Stimulated activated effector memory CD8-positive, alpha-beta T cell treated with anti-CD3 and anti-CD28 coated beads, Interleukin-12 subunit alpha, Interleukin-12 subunit beta, amount 100 ng/mL, for 72 hours (primary cell): ENCODE measurements at regions not wholly inside any gene's neighbourhood (a gene's known extent, or its start where the extent isn't known, plus 50 kb on each side); places are given as distances from the start of the nearest gene placed in this dataset.

Experiments
- ATAC-seq: fragments of 150-1000 bp; cut with Tn5 transposase; 2 replicates; pipeline ENCODE4 v1.10.0; 2021
- DNase-seq, 2 donors: peaks; one replicate each; pipeline ENCODE4 v3.0.0; 2021 to 2022; ENCODE audit warnings: low spot score in 2 of 2
- H3K27ac Mint-ChIP-seq: one replicate; pipeline ENCODE4 v1.8.0; 2022; ENCODE audit warnings: mild to moderate bottlenecking, mixed read lengths
- H3K36me3 Mint-ChIP-seq: one replicate; pipeline ENCODE4 v1.8.0; 2022; ENCODE audit warnings: mild to moderate bottlenecking, mixed read lengths
- H3K4me1 Mint-ChIP-seq: one replicate; pipeline ENCODE4 v1.8.0; 2022; ENCODE audit warnings: mixed read lengths
- H3K4me3 Mint-ChIP-seq: one replicate; pipeline ENCODE4 v1.8.0; 2022; ENCODE audit warnings: mild to moderate bottlenecking, mixed read lengths
- H3K9me3 Mint-ChIP-seq: one replicate; pipeline ENCODE4 v1.8.0; 2022; ENCODE audit warnings: mixed read lengths

- Mint-ChIP-seq H3K4me3 (no peak overlapping the region), H3K4me1 (no peaks in the 10 kb centered on the region), H3K36me3 (no peaks in the 10 kb centered on the region), H3K27ac (no peak overlapping the region), H3K9me3 (peaks cover 4% of the 10 kb centered on the region)
- no peak for ATAC-seq
- no peak for DNase-seq
These were observed 197.5 kb upstream of the FOXA2 start for GRCh38 chr20:22781869-22782268.

DNA sequence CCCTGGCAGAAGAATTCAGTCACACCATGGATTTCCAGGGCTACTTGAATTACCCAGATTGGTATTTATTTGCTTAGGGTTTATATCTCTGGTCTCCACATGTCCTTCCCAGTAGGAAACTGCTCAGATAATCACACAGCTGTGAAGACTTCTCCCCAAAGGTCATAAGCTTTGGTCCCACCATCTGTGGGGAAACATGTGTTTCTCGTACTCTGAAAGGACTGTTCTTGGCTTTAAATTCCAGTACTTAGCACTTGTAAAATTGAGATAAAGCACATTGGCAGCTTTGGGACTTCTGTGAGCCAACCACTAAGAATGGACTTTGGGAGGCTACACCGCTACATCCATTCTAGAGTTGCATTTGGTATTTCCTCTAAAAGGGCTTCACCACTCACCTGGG lies 205.3 kb upstream of the FOXA2 start:
- no peaks in the 10 kb centered on the region for H3K4me1 Mint-ChIP-seq
- H3K9me3 Mint-ChIP-seq, result peaks cover 8% of the 10 kb centered on the region
- H3K27ac Mint-ChIP-seq, result no peak overlapping the region
- DNase-seq, result no peak
- H3K4me3 Mint-ChIP-seq, result no peak overlapping the region
- no peak for ATAC-seq
- H3K36me3 Mint-ChIP-seq, result no peaks in the 10 kb centered on the region

DNA sequence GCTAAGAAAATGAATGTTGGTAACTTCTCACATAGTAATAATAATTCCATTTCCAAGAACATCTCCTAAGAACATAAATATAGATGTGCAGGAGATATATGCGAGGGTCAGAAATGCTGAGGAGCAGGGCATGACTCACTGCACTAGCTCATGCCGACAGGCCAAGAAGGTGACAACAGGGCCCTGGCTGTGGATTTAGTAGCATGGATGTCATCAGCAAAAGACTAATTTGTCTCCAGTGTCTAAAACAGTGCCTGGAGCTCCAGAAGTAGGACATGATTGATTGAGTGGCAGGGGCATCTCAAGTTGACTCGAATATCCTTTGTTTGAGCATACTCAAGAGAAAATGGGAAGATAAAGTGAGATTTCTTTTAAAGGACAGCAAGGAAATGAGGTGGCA lies 207.0 kb upstream of the FOXA2 start:
- ATAC-seq (no peak), DNase-seq (no peak)
- Mint-ChIP-seq H3K27ac (no peak overlapping the region), H3K36me3 (no peaks in the 10 kb centered on the region), H3K9me3 (peaks cover 8% of the 10 kb centered on the region), H3K4me1 (no peaks in the 10 kb centered on the region), H3K4me3 (no peak overlapping the region)

- peaks cover 9% of the 10 kb centered on the region for H3K9me3 Mint-ChIP-seq
These were observed 207.6 kb upstream of the FOXA2 start for GRCh38 chr20:22791877-22792525.

GRCh38 chr20:22794200-22794599 lies 209.8 kb upstream of the FOXA2 start:
- H3K4me1 Mint-ChIP-seq, result no peaks in the 10 kb centered on the region
- no peak overlapping the region for H3K27ac Mint-ChIP-seq
- peaks cover 14% of the 10 kb centered on the region for H3K9me3 Mint-ChIP-seq
- no peaks in the 10 kb centered on the region for H3K36me3 Mint-ChIP-seq
- no peak for DNase-seq
- no peak for ATAC-seq
- H3K4me3 Mint-ChIP-seq, result no peak overlapping the region

More at GRCh38 chr20:22791877-22792525, 207.6 kb upstream of the FOXA2 start:
- H3K4me3 Mint-ChIP-seq, result no peak overlapping the region
- no peaks in the 10 kb centered on the region for H3K4me1 Mint-ChIP-seq
- DNase-seq (no peak), ATAC-seq (no peak)
- H3K36me3 Mint-ChIP-seq, result no peaks in the 10 kb centered on the region
- no peak overlapping the region for H3K27ac Mint-ChIP-seq

DNA sequence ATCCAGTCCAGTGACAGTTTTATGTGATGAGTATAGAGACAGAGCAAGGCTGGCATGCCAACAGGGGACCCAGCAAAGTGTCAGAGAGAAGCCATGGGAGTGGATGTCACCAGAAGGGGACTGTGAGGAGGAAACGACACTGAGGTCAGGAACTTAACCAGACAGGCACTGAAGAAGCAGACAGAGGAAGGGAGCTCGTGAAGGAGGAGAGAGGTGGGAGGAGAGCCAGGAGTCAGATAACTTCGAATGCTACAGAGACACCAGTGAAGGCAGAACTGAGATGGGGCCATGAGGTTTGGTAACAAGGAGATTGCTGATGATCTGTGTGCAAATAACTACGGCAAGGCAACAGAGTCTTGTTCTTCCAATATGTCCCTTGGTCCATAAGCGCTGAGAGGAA lies 211.1 kb upstream of the FOXA2 start:
- DNase-seq (no peak), ATAC-seq (no peak)
- peaks cover 16% of the 10 kb centered on the region for H3K9me3 Mint-ChIP-seq
- no peak overlapping the region for H3K4me3 Mint-ChIP-seq
- H3K36me3 Mint-ChIP-seq, result no peaks in the 10 kb centered on the region
- H3K4me1 Mint-ChIP-seq, result no peaks in the 10 kb centered on the region
- no peak overlapping the region for H3K27ac Mint-ChIP-seq

DNA sequence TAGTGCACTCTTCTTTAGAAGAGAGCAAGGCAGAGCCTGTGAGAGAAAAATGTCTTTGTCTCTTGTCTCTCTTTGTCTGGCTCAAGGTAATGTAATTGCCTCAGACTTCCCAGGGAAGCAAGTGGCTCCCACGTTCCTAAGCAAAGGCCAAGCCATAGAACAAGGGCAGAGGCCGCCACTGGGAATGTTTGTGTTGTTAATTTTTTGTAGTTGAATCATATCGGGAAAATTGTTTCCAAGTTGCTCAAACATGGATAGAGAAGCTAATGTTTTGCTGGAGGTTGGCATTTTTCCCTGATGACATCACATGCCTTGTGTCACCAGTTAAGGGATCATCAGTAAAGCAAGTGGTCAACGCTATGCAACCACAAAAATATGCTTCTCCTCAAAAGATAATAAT lies 211.5 kb upstream of the FOXA2 start:
- no peak overlapping the region for H3K4me3 Mint-ChIP-seq
- H3K4me1 Mint-ChIP-seq, result no peaks in the 10 kb centered on the region
- no peaks in the 10 kb centered on the region for H3K36me3 Mint-ChIP-seq
- ATAC-seq (no peak), DNase-seq (no peak)
- peaks cover 17% of the 10 kb centered on the region for H3K9me3 Mint-ChIP-seq
- no peak overlapping the region for H3K27ac Mint-ChIP-seq

- no peak overlapping the region for H3K27ac Mint-ChIP-seq
- no peaks in the 10 kb centered on the region for H3K36me3 Mint-ChIP-seq
- H3K4me3 Mint-ChIP-seq, result no peak overlapping the region
- no peaks in the 10 kb centered on the region for H3K4me1 Mint-ChIP-seq
- DNase-seq, result no peak
- H3K9me3 Mint-ChIP-seq, result peaks cover 17% of the 10 kb centered on the region
- ATAC-seq, result no peak
These were observed 212.2 kb upstream of the FOXA2 start for GRCh38 chr20:22796469-22797077.

GRCh38 chr20:22797103-22797502 lies 212.7 kb upstream of the FOXA2 start:
- ATAC-seq (no peak), DNase-seq (no peak)
- H3K4me3 Mint-ChIP-seq, result no peak overlapping the region
- no peaks in the 10 kb centered on the region for H3K4me1 Mint-ChIP-seq
- peaks cover 17% of the 10 kb centered on the region for H3K9me3 Mint-ChIP-seq
- H3K36me3 Mint-ChIP-seq, result no peaks in the 10 kb centered on the region
- no peak overlapping the region for H3K27ac Mint-ChIP-seq

GRCh38 chr20:22799687-22800086 lies 215.3 kb upstream of the FOXA2 start:
- DNase-seq (no peak), ATAC-seq (no peak)
- H3K4me3 Mint-ChIP-seq, result no peak overlapping the region
- no peak overlapping the region for H3K27ac Mint-ChIP-seq
- H3K9me3 Mint-ChIP-seq, result peaks cover 17% of the 10 kb centered on the region
- no peaks in the 10 kb centered on the region for H3K4me1 Mint-ChIP-seq
- H3K36me3 Mint-ChIP-seq, result no peaks in the 10 kb centered on the region

GRCh38 chr20:22800129-22800528 lies 215.8 kb upstream of the FOXA2 start:
- DNase-seq (no peak), ATAC-seq (no peak)
- H3K4me1 Mint-ChIP-seq, result no peaks in the 10 kb centered on the region
- H3K9me3 Mint-ChIP-seq, result peaks cover 17% of the 10 kb centered on the region
- no peak overlapping the region for H3K4me3 Mint-ChIP-seq
- no peaks in the 10 kb centered on the region for H3K36me3 Mint-ChIP-seq
- H3K27ac Mint-ChIP-seq, result no peak overlapping the region

DNA sequence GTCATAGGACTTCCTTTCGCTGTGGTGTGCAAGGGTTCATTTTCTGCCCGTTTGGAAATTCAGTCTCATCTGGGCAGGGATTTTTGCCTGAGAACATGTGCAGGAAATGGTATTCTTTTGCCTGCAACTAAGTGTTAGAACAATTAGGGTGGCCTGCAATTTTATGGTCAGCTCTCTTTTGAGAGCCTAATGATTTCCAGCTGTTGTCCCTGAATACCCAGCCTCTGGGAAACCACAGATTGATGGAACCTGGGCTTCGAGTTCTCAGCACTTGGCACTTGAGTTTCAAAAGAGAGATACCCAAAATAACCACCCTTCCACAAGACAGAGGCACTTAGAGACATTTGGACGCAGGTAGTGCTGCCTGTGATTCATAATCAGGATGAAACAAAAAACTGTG lies 217.2 kb upstream of the FOXA2 start:
- H3K36me3 Mint-ChIP-seq, result no peaks in the 10 kb centered on the region
- peaks cover 14% of the 10 kb centered on the region for H3K9me3 Mint-ChIP-seq
- H3K4me3 Mint-ChIP-seq, result no peak overlapping the region
- DNase-seq, result no peak
- no peaks in the 10 kb centered on the region for H3K4me1 Mint-ChIP-seq
- no peak overlapping the region for H3K27ac Mint-ChIP-seq
- ATAC-seq, result no peak

DNA sequence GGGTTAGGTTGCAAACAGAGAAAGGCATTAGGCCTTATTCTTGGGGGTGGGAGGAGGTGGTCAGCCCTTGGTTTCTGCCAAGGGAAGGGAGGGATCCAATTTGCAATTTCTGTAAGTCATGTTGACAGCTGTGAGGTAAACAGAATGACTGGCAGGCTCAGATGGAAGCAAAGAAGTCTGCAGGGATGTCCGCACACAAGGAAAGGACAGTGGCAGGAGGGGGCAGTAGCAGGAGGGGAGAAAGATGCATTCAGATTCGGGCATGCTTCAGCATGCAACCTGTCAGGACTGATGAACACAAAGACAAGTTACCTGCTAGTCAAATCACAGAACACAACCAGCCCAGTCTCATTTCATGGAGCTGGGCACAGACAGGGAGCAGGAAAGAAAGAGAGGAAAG lies 217.9 kb upstream of the FOXA2 start:
- H3K4me1 Mint-ChIP-seq, result no peaks in the 10 kb centered on the region
- H3K36me3 Mint-ChIP-seq, result no peaks in the 10 kb centered on the region
- DNase-seq, result no peak
- peaks cover 10% of the 10 kb centered on the region for H3K9me3 Mint-ChIP-seq
- no peak overlapping the region for H3K4me3 Mint-ChIP-seq
- no peak overlapping the region for H3K27ac Mint-ChIP-seq
- no peak for ATAC-seq

DNA sequence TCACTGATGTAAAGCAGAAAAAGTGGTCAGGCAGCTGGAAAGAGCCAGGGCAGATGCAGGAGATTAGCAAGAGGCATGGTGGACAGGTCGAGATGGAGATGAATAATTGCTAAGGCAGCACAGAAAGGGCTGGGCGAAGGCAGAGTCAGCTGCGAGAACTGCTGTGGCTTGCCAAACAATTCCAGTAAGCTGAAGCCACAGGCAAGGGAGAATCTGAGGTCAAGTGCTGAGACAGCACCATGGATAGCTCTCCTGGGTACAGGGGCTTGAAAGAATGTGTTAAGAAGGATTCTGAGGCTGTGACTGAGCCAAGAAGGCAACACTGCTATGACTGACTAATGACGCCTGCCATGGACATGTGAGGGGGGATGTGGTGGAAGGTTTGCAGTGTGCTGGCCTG lies 220.8 kb upstream of the FOXA2 start:
- DNase-seq (no peak), ATAC-seq (no peak)
- Mint-ChIP-seq H3K4me3 (no peak overlapping the region), H3K4me1 (no peaks in the 10 kb centered on the region), H3K36me3 (no peaks in the 10 kb centered on the region), H3K9me3 (peaks cover 11% of the 10 kb centered on the region), H3K27ac (no peak overlapping the region)

DNA sequence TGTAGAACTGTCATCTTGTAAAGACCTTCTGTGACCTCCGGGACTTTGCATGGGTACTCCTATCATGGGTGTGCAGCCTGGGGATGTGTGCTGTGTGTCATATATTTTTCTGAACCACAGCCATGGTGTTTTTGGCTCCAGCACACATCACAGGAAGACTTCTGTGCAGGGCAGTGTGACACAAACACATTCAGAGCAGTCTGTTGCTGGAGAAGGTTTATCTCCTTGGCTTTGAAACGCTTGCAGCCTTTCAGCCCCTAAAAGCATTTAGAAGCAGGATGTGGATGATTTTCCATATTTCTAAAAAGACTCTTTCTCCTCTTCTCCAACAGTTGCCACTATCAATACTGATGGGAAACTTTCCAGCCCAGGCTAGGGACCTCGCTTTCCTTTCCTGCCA lies 221.6 kb upstream of the FOXA2 start:
- Mint-ChIP-seq H3K36me3 (no peaks in the 10 kb centered on the region), H3K9me3 (peaks cover 8% of the 10 kb centered on the region), H3K4me1 (no peaks in the 10 kb centered on the region), H3K4me3 (no peak overlapping the region), H3K27ac (no peak overlapping the region)
- ATAC-seq, result no peak
- DNase-seq, result no peak

DNA sequence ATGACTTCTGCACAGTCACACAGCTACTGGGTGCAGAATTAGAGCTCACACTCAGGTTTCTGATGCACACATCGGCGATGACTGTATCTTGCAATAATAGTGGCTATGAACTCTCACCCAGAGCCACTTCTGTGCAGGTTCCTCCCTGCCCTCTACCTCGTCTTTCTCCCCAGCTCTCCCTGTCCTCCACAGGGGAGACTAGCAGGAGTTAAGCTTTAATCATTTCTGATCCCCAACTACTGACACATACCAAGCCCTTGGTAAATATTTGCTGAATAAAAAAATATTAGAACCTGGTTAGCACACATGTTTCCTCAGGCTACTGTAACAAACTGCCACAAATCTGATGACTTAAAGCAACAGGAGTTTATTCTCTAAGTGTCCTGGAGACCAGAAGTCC lies 222.7 kb upstream of the FOXA2 start:
- Mint-ChIP-seq H3K4me1 (no peaks in the 10 kb centered on the region), H3K36me3 (no peaks in the 10 kb centered on the region), H3K27ac (no peak overlapping the region), H3K4me3 (no peak overlapping the region), H3K9me3 (peaks cover 8% of the 10 kb centered on the region)
- DNase-seq (no peak), ATAC-seq (no peak)
